ENCODE measurements at regions not wholly inside any gene's neighbourhood (a gene's known extent, or its start where the extent isn't known, plus 50 kb on each side); places are given as distances from the start of the nearest gene placed in this dataset.
"Not testable (repeated sequence)": the region's sequence is repeated elsewhere in the genome, so short reads cannot be mapped to it uniquely, and the experiment has no call there.

DNA sequence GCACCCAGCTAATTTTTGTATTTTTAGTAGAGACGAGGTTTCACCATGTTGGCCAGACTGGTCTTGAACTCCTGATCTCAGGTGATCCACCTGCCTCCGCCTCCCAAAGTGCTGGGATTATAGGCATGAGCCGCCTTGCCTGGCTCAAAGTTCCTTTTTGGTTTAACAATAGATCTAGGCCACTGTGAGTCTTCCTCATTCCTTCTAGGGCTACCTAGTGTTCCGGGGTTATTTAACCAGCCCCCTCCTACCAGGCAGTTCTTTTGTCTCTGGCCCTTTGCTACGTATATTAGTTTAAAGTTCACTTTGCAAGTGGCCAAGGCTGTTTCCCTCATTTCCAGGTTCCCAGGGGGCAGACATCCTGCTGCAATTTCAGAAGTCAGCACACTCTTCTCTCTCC is 75.6 kb downstream of the SPDYE17 start:
- H3K27ac Mint-ChIP-seq; H3K27me3 ChIP-seq (ENCODE audit: insufficient read depth, low read length); H3K9me3 ChIP-seq (ENCODE audit: control insufficient read depth in 1 of 2, low read length in 2 of 2); H3K4me3 ChIP-seq (ENCODE audit: low read length in 2 of 2); intact Hi-C loops (cut with micrococcal nuclease); POLR2A ChIA-PET (ENCODE audit: partially characterized antibody); H3K9me3 Mint-ChIP-seq; H3K27ac ChIP-seq (ENCODE audit: low read depth, low read length); H3K36me3 ChIP-seq (ENCODE audit: insufficient read depth, low read length); H3K4me1 Mint-ChIP-seq; CTCF ChIA-PET (ENCODE audit: partially characterized antibody); H3K27me3 Mint-ChIP-seq; H3K36me3 Mint-ChIP-seq; H3K4me1 ChIP-seq (ENCODE audit: insufficient read depth, low read length); DNase-seq; H3K4me3 Mint-ChIP-seq: not testable (repeated sequence)

DNA sequence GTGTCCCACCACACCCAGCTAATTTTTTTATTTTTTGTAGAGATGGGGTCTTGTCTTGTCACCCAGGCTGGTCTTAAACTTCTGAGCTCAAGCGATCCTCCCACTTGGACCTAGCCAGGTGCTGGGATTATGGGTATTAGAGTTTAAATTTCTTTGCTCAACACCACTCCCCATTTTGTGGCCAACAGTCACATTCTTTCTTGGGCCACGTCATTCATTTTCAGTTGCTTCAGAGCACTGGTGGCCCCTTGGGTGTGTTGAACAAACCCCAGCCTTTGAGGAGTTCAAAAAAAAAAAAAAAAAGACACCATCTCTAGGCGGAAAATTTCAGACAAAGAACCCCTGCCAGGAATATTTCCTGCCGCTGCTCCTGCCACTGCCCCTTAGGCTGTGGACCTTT is 77.0 kb downstream of the SPDYE17 start:
- H3K27me3 ChIP-seq (ENCODE audit: insufficient read depth, low read length); H3K4me1 ChIP-seq (ENCODE audit: insufficient read depth, low read length); H3K4me1 Mint-ChIP-seq; H3K9me3 ChIP-seq (ENCODE audit: control insufficient read depth in 1 of 2, low read length in 2 of 2); POLR2A ChIA-PET (ENCODE audit: partially characterized antibody); CTCF ChIA-PET (ENCODE audit: partially characterized antibody); intact Hi-C loops (cut with micrococcal nuclease); H3K27me3 Mint-ChIP-seq; H3K27ac ChIP-seq (ENCODE audit: low read depth, low read length); H3K36me3 ChIP-seq (ENCODE audit: insufficient read depth, low read length); H3K4me3 Mint-ChIP-seq; H3K4me3 ChIP-seq (ENCODE audit: low read length in 2 of 2); H3K9me3 Mint-ChIP-seq; DNase-seq; H3K27ac Mint-ChIP-seq; H3K36me3 Mint-ChIP-seq: not testable (repeated sequence)

DNA sequence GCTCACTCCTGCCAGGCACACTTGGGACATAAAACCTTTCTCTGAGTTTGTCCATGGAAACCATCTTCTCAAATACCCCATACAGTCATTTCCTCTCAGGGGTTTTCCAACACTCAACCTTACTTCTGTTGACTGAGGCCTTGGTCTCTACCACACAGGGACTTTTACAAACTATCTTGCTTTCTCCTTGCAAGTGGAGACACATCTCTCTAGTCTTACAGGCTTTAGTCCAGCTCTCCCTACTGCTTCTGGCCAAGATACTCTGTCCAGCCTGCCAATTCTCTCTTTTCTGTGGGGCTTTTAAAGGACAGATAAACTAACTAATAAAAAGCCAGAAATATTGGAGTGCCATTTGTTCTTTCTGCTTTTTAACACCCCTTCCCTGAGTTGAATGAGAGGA is 87.6 kb downstream of the SPDYE17 start:
- H3K27me3 Mint-ChIP-seq; DNase-seq; H3K36me3 Mint-ChIP-seq; H3K4me3 Mint-ChIP-seq; H3K4me1 Mint-ChIP-seq; H3K27me3 ChIP-seq (ENCODE audit: insufficient read depth, low read length); H3K9me3 ChIP-seq (ENCODE audit: control insufficient read depth in 1 of 2, low read length in 2 of 2); H3K27ac ChIP-seq (ENCODE audit: low read depth, low read length); H3K27ac Mint-ChIP-seq; H3K36me3 ChIP-seq (ENCODE audit: insufficient read depth, low read length); intact Hi-C loops (cut with micrococcal nuclease); H3K9me3 Mint-ChIP-seq; POLR2A ChIA-PET (ENCODE audit: partially characterized antibody); CTCF ChIA-PET (ENCODE audit: partially characterized antibody); H3K4me1 ChIP-seq (ENCODE audit: insufficient read depth, low read length); H3K4me3 ChIP-seq (ENCODE audit: low read length in 2 of 2): not testable (repeated sequence)

DNA sequence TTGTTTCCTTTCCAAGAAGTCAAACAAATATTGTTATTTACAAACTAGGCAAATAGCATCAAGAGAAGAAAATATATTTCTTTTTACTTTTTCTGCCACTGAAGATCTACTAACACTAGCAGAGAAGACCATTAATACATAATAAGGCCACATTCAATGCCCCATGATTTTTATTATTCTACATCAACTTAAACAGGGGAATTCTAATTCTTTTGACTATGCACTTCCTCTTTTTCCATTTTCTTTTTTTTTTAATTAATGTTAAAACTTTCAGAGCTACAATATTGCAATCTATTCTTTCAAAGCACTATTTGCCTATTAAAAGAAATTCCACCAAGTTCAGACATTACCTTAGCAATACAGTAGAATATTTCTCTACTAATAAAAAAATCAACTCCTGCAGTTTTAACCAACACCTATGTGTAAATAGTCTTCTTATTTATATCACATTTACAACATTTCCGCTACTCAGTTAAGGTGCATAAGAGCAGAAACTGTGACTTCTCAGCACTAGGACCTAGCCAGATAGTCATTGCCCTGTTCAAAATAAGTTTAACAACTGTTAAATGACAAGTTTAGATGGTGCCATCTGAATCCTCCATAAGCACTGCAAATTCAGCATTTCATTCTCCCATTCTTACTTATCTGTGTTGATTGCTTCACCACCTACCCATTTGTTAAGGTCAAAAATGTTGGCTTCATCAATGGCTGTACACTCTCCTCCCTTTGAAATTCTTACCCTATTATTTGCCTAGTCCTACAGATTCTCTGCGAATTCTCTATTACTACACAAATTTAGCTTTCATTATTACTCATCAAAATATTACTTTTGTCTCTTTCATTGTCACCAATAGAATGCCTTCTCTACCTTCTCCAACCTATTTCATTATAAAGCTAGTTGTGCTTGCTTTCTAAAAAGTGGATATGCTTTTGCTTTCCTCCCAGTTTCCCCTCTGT is 90.1 kb downstream of the SPDYE17 start:
- intact Hi-C loops (cut with micrococcal nuclease); H3K4me3 ChIP-seq (ENCODE audit: low read length in 2 of 2); POLR2A ChIA-PET (ENCODE audit: partially characterized antibody); DNase-seq; H3K9me3 ChIP-seq (ENCODE audit: control insufficient read depth in 1 of 2, low read length in 2 of 2); H3K9me3 Mint-ChIP-seq; H3K27ac ChIP-seq (ENCODE audit: low read depth, low read length); H3K27me3 ChIP-seq (ENCODE audit: insufficient read depth, low read length); H3K27ac Mint-ChIP-seq; H3K4me1 ChIP-seq (ENCODE audit: insufficient read depth, low read length); H3K27me3 Mint-ChIP-seq; H3K4me3 Mint-ChIP-seq; CTCF ChIA-PET (ENCODE audit: partially characterized antibody); H3K36me3 ChIP-seq (ENCODE audit: insufficient read depth, low read length); H3K36me3 Mint-ChIP-seq; H3K4me1 Mint-ChIP-seq: not testable (repeated sequence)

DNA sequence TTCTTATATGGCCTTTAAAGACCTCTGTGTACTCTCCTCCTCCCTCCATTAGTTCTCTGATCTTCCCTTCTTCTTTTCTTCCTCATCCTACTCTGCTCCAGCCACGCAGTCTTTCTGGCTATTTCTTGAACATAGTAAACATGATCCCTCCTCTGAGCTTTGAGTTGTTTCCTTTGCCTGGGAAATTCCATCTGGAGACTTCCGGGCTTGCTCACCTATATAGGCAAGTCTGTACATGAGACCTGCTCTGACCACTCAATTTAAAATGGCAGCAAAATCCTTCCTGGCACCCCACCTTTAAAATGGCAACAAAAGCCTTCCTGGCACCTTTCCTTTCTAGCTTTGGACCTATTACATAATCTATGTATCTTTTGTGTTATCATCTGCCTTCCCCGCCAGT is 94.4 kb downstream of the SPDYE17 start:
- H3K4me1 Mint-ChIP-seq; H3K27ac ChIP-seq (ENCODE audit: low read depth, low read length); H3K36me3 Mint-ChIP-seq; H3K36me3 ChIP-seq (ENCODE audit: insufficient read depth, low read length); H3K27me3 ChIP-seq (ENCODE audit: insufficient read depth, low read length); H3K4me1 ChIP-seq (ENCODE audit: insufficient read depth, low read length); H3K9me3 Mint-ChIP-seq; H3K4me3 ChIP-seq (ENCODE audit: low read length in 2 of 2); DNase-seq; H3K27ac Mint-ChIP-seq; H3K9me3 ChIP-seq (ENCODE audit: control insufficient read depth in 1 of 2, low read length in 2 of 2); H3K4me3 Mint-ChIP-seq; POLR2A ChIA-PET (ENCODE audit: partially characterized antibody); intact Hi-C loops (cut with micrococcal nuclease); CTCF ChIA-PET (ENCODE audit: partially characterized antibody): not testable (repeated sequence)
- H3K27me3 Mint-ChIP-seq, result peaks cover 6 to 12% of the 10 kb centered on the region in 2 donors

DNA sequence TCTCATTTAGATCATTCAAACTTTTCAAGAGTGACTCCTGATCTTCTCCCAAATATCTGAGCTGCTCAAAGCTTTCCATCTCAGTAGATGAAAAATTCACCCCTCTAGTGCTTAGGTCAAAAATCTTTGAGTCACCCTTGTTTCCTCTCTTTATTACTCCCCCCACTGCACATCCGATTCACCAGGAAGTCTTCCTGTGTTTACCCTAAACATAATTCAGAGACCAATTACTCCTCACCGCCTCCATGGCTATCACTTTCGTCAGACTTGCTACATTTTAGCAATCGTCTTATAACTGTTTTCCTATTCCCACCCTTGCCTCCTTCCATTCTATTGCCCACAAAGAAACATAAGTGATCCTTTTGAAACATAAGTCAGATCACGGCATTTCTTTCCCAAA is 94.8 kb downstream of the SPDYE17 start:
- H3K4me1 ChIP-seq (ENCODE audit: insufficient read depth, low read length); H3K9me3 ChIP-seq (ENCODE audit: control insufficient read depth in 1 of 2, low read length in 2 of 2); H3K4me3 ChIP-seq (ENCODE audit: low read length in 2 of 2); DNase-seq; H3K27ac ChIP-seq (ENCODE audit: low read depth, low read length); H3K9me3 Mint-ChIP-seq; H3K27ac Mint-ChIP-seq; H3K36me3 ChIP-seq (ENCODE audit: insufficient read depth, low read length); H3K36me3 Mint-ChIP-seq; H3K27me3 ChIP-seq (ENCODE audit: insufficient read depth, low read length); H3K4me1 Mint-ChIP-seq; CTCF ChIA-PET (ENCODE audit: partially characterized antibody); H3K4me3 Mint-ChIP-seq; intact Hi-C loops (cut with micrococcal nuclease); POLR2A ChIA-PET (ENCODE audit: partially characterized antibody): not testable (repeated sequence)
- peaks cover 7 to 13% of the 10 kb centered on the region in 2 donors for H3K27me3 Mint-ChIP-seq

DNA sequence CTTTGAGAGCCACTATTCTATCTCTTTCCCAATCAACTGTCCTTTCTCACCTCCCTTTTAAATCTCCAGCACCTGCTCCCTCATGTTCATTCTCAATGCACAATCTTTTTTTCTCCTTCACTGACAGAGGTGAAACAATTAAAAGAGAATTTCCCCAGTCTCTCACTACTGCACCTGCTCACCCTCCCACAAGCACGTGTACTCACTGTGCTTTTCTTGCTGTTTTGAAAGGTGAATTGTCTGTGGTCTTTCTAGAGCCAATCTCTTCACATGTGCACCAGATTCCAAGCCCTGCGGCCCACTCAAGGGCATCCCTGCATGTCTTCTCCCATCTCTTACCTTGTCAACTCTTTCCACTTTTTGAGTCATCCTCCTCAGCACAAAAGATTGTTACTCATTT is 95.8 kb downstream of the SPDYE17 start:
- H3K4me1 Mint-ChIP-seq; H3K36me3 ChIP-seq (ENCODE audit: insufficient read depth, low read length); H3K9me3 ChIP-seq (ENCODE audit: control insufficient read depth in 1 of 2, low read length in 2 of 2); H3K4me3 Mint-ChIP-seq; H3K4me3 ChIP-seq (ENCODE audit: low read length in 2 of 2); H3K27me3 ChIP-seq (ENCODE audit: insufficient read depth, low read length); intact Hi-C loops (cut with micrococcal nuclease); H3K27ac ChIP-seq (ENCODE audit: low read depth, low read length); H3K36me3 Mint-ChIP-seq; POLR2A ChIA-PET (ENCODE audit: partially characterized antibody); H3K4me1 ChIP-seq (ENCODE audit: insufficient read depth, low read length); H3K9me3 Mint-ChIP-seq; H3K27ac Mint-ChIP-seq; DNase-seq; CTCF ChIA-PET (ENCODE audit: partially characterized antibody): not testable (repeated sequence)
- peaks cover 7 to 13% of the 10 kb centered on the region in 2 donors for H3K27me3 Mint-ChIP-seq

DNA sequence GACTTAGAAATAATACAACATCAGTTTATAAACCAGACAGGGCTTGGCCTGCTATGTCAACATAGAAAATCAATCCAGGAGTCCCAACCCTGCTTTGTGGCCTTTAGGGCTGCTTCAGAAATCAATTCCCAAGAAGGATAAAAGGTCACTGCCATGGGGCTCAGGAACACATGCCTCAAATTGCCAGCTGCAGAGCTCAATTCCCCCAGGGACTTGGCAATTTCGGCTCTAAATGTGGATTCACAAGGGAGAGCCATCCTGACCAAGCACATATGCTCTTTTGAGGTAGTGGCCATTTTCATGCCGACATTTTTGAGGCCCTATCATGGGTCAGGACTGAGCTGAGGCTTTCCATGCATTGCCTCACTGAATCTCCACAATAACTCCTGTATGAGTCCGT is 97.5 kb downstream of the SPDYE17 start:
- H3K36me3 Mint-ChIP-seq; H3K27ac ChIP-seq (ENCODE audit: low read depth, low read length); H3K36me3 ChIP-seq (ENCODE audit: insufficient read depth, low read length); H3K9me3 Mint-ChIP-seq; H3K4me1 ChIP-seq (ENCODE audit: insufficient read depth, low read length); POLR2A ChIA-PET (ENCODE audit: partially characterized antibody); H3K4me3 ChIP-seq (ENCODE audit: low read length in 2 of 2); CTCF ChIA-PET (ENCODE audit: partially characterized antibody); H3K4me3 Mint-ChIP-seq; DNase-seq; H3K9me3 ChIP-seq (ENCODE audit: control insufficient read depth in 1 of 2, low read length in 2 of 2); H3K27me3 ChIP-seq (ENCODE audit: insufficient read depth, low read length); H3K27ac Mint-ChIP-seq; H3K4me1 Mint-ChIP-seq; intact Hi-C loops (cut with micrococcal nuclease): not testable (repeated sequence)
- H3K27me3 Mint-ChIP-seq, result peaks cover 7 to 10% of the 10 kb centered on the region in 2 donors
